Subcutaneous abdominal adipose tissue (tissue), 5 donors: ENCODE measurements at regions not wholly inside any gene's neighbourhood (a gene's known extent, or its start where the extent isn't known, plus 50 kb on each side); places are given as distances from the start of the nearest gene placed in this dataset.
"Not testable (repeated sequence)": the region's sequence is repeated elsewhere in the genome, so short reads cannot be mapped to it uniquely, and the experiment has no call there.

Experiments
- H3K27ac ChIP-seq: one replicate; pipeline ENCODE4 v1.7.0; 2013; ENCODE audit warnings: low read depth, mild to moderate bottlenecking, inconsistent platforms, low read length, moderate library complexity
- H3K27me3 ChIP-seq, 5 donors: one replicate each; pipeline ENCODE4 v1.7.0; 2013; ENCODE audit warnings: low read length in 5 of 5, inconsistent platforms in 1 of 5; ENCODE audit not compliant: control insufficient read depth in 5 of 5, insufficient read depth in 4 of 5
- H3K36me3 ChIP-seq, 5 donors: one replicate each; pipeline ENCODE4 v1.7.0; 2013; ENCODE audit warnings: low read length in 5 of 5; ENCODE audit not compliant: control insufficient read depth in 5 of 5, insufficient read depth in 5 of 5
- H3K4me1 ChIP-seq, 5 donors: one replicate each; pipeline ENCODE4 v1.7.0; 2013; ENCODE audit warnings: low read length in 5 of 5, mild to moderate bottlenecking in 3 of 5, moderate library complexity in 1 of 5; ENCODE audit not compliant: control insufficient read depth in 5 of 5, insufficient read depth in 5 of 5
- H3K4me3 ChIP-seq, 5 donors: one replicate each; pipeline ENCODE4 v1.7.0; 2013; ENCODE audit warnings: low read length in 5 of 5, low read depth in 1 of 5
- H3K9ac ChIP-seq, 5 donors: one replicate each; pipeline ENCODE4 v1.7.0; 2013; ENCODE audit warnings: low read length in 5 of 5, mild to moderate bottlenecking in 4 of 5, moderate library complexity in 3 of 5
- H3K9me3 ChIP-seq, 5 donors: one replicate each; pipeline ENCODE4 v1.7.0; 2013; ENCODE audit warnings: low read length in 5 of 5; ENCODE audit not compliant: control insufficient read depth in 5 of 5
- donor health status: healthy.
- donor health status: healthy.
- donor health status: healthy.
- donor health status: healthy.
- donor health status: healthy.

DNA sequence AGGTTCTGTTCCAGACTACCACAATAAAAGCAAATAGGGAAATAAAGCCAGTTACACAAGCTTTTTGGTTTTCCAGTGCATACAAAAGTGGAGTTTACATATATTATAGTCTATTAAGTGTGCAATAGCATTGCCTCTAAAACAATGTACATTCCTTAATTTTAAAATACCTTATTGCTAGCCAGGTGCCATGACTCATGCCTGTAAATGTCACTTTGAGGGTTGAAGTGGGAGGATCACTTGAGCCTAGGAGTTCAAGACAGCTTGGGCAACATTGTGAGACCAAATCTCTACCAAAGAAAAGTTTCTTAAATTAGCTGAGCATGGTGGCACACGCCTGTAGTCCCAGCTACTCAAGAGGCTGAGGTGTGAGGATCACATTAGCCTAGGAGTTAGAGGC is 52.9 kb upstream of the IMP4 start:
- H3K4me1 ChIP-seq, result no peaks in the 10 kb centered on the region
- no peak overlapping the region for H3K27ac ChIP-seq
- no peak overlapping the region for H3K9ac ChIP-seq
- H3K4me3 ChIP-seq, result no peak overlapping the region
- H3K36me3 ChIP-seq, result no peaks in the 10 kb centered on the region
- no peaks in the 10 kb centered on the region for H3K9me3 ChIP-seq
- peaks cover 0 to 2% (median 0%) of the 10 kb centered on the region in 5 donors for H3K27me3 ChIP-seq

DNA sequence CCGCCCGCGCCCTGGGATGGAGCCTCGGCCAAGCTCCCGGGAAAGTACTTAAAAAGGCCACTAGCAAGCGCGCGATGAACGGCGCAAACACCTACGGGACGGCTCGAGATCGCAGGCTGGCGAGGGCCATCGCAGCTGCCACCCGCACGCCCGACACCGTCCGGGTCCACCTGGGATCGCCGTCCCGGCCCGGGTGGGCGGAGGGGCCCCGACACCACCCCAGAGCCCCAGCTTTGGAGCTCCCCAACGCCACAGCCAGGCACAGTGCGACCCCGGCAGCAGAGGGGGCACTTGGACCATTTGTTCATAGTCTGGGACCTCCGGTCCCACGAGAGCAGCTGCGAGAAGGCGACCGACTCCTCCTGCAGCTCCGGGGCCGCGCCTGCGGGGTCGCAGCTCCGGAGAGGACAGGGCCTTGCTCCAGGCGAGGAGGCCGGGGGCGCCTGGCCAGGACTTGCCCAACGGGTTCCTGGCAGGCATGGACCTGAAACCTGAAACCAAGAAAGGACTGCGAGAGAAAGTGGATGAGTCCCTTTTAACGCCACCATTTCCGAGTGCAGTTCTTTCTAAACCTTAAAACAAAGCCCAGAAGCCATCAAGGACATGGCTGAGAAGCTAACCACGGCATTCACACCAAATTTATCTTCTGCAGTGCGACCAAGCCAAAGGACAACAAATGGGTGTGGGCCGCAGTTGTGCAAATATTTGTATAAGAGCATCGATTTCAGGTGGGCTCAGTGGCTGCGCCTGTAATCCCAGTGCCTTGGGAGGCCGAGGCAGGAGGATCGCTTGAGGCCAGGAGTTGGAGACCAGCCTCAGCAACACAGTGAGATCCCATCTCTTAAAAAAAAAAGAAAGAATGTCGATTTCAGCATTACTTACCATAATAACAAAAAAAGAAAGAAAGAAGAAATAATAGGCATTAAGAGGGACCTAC is 54.0 kb upstream of the IMP4 start:
- Histone ChIP-seq H3K4me1 (no peaks in the 10 kb centered on the region), H3K27me3 (peaks cover 0 to 6% (median 0%) of the 10 kb centered on the region in 5 donors), H3K9ac (no peak overlapping the region), H3K27ac (no peak overlapping the region), H3K36me3 (no peaks in the 10 kb centered on the region), H3K4me3 (no peak overlapping the region), H3K9me3 (no peaks in the 10 kb centered on the region)

- H3K27ac ChIP-seq, result no peak overlapping the region
- H3K9ac ChIP-seq, result no peak overlapping the region
- no peaks in the 10 kb centered on the region for H3K36me3 ChIP-seq
Measured at GRCh38 chr2:130287656-130288026, 55.1 kb upstream of the IMP4 start.

DNA sequence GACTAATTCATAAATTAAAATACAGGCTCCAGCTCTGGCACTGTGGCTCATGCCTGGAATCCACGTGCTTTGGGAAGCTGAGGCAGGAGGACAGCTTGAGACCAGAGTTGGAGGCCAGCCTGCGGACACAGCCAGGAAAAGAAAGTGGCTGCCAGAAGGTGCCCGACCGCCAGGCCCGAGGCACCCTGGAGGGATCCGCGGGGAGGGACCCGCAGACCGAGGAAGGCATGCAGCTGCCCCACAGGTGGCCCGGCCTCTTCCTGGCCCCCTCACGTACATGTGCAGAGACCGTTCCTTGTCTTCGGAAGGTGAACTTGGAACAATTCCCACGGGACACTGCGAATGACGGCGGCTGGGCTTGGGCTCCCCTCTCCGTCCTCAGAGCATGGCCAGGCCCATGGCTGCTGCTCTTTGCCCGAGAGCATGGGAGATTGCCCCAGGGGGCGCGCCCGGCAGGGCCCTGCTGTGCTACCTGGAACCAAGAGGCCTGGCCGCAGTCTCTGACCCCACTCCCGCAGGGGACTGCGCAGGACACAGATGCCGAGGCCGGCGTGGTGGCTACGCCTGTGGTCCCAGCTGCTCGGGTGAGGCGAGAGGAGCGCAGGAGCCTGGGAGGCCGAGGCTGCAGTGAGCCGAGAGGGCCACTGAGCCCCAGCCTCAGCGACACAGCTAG is 55.6 kb upstream of the IMP4 start:
- H3K4me3 ChIP-seq, result no peak overlapping the region
- no peak overlapping the region for H3K27ac ChIP-seq
- H3K27me3 ChIP-seq, result peaks cover 0 to 6% (median 0%) of the 10 kb centered on the region in 5 donors
- H3K4me1 ChIP-seq, result no peaks in the 10 kb centered on the region
- no peaks in the 10 kb centered on the region for H3K9me3 ChIP-seq
- no peak overlapping the region for H3K9ac ChIP-seq
- H3K36me3 ChIP-seq, result no peaks in the 10 kb centered on the region

More at GRCh38 chr2:130287656-130288026, 55.1 kb upstream of the IMP4 start:
- Histone ChIP-seq H3K4me3 (no peak overlapping the region), H3K27me3 (peaks cover 0 to 6% (median 0%) of the 10 kb centered on the region in 5 donors), H3K4me1 (no peaks in the 10 kb centered on the region), H3K9me3 (no peaks in the 10 kb centered on the region)

DNA sequence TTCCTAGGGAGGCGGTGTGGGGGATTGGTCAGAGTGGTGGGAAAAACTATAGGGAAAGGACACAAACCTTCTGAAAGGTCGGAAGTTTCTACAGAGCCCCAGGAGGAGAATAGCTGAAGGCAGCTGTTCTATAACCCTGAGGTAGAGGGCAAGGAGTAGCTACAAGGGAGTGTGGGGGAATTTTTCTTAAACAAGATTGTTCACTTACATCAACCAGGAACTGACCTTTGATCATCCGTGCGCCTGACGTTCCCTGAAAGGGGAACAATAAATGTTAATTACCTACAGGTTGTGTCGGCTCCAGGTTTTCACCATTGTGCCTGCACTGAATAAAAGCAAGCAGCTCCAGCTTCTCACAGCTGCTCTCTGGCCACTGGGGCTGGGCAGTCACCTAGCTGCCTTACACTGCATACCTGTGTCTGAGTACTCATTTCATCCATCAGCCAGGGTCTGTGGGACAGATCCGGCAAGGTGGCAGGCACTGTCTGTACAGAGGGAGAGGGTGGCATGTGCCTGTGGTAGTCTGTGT is 59.3 kb upstream of the IMP4 start:
- H3K27me3 ChIP-seq, H3K4me1 ChIP-seq, H3K27ac ChIP-seq, H3K9ac ChIP-seq, H3K9me3 ChIP-seq, H3K4me3 ChIP-seq, H3K36me3 ChIP-seq: not testable (repeated sequence)

DNA sequence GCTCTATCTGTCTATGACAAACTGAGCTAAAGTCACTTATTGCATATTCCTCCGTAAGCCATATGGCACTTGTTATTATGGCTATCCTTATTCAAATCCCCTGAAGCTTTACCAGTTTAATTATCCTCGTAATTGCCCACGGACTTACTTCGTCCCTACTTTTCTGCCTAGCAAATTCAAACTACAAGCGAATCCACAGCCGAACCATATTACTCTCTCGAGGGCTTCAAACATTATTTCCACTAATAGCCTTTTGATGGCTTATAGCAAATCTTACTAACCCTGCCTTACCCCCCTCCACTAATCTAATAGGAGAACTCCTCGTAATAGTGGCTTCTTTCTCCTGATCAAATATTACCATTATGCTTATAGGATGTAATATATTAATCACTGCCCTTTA is 63.1 kb upstream of the IMP4 start:
- H3K9ac ChIP-seq, H3K9me3 ChIP-seq, H3K4me3 ChIP-seq, H3K36me3 ChIP-seq, H3K4me1 ChIP-seq, H3K27ac ChIP-seq, H3K27me3 ChIP-seq: not testable (repeated sequence)

DNA sequence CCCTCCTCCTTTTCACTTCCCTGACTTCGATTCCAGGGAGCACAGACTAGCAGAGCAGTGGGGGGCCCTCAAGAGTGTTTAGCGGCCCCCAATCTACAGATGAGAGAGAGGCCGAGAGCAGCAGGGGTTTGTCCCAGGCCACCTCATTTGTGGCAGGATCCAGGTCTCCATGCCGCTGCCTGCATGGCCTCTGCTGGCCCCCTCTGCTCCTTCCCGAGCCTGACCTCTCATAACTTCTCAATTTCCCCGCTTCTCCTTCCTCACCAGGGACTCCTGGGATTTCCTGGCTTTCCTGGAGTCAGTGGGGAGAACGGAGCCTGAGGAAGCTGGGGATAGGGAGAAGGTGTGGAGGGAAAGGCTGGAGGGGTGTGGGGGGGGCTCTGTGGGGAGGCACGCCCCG is 70.1 kb upstream of the TUBA3E start:
- H3K4me3 ChIP-seq, H3K36me3 ChIP-seq, H3K4me1 ChIP-seq, H3K27me3 ChIP-seq, H3K9ac ChIP-seq, H3K9me3 ChIP-seq, H3K27ac ChIP-seq: not testable (repeated sequence)

DNA sequence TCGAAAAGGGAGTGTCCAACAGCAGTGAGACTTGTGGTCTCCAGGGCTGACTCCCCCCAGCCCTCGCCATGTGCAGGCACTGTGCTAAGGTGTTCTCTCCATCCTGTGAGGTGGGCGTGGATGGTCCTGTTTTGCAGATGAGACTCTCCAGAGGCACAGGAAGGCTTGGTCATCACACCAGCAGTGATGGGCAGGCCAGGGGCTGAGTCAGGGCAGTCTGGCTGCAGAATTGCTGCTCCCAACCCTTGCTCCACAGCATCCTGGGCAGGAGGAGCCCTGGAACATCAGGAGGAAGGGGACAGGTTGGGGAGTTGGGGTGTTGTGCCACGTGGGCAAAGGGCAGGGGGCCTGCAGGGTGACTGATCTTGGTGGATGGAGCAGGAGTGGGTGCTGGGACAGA is 69.3 kb upstream of the TUBA3E start:
- H3K27ac ChIP-seq, H3K9me3 ChIP-seq, H3K4me1 ChIP-seq, H3K27me3 ChIP-seq, H3K9ac ChIP-seq, H3K4me3 ChIP-seq, H3K36me3 ChIP-seq: not testable (repeated sequence)

GRCh38 chr2:130266836-130267235 is 68.6 kb upstream of the TUBA3E start:
- not testable (repeated sequence) for H3K36me3 ChIP-seq, H3K4me3 ChIP-seq, H3K27ac ChIP-seq, H3K4me1 ChIP-seq, H3K9me3 ChIP-seq, H3K27me3 ChIP-seq, H3K9ac ChIP-seq

- H3K27me3 ChIP-seq, H3K4me1 ChIP-seq, H3K9ac ChIP-seq, H3K27ac ChIP-seq, H3K4me3 ChIP-seq, H3K36me3 ChIP-seq, H3K9me3 ChIP-seq: not testable (repeated sequence)
Measured at GRCh38 chr2:130265570-130266247, 67.5 kb upstream of the TUBA3E start.
